Neural cell (in vitro differentiated cells): ENCODE measurements at regions not wholly inside any gene's neighbourhood (a gene's known extent, or its start where the extent isn't known, plus 50 kb on each side); places are given as distances from the start of the nearest gene placed in this dataset.
"Not testable (repeated sequence)": the region's sequence is repeated elsewhere in the genome, so short reads cannot be mapped to it uniquely, and the experiment has no call there.

Source experiments
- H2AFZ ChIP-seq: fragments of 200-600, 300-800 bp; sonication (generic), shearing (Covaris generic); 2 replicates; pipeline ENCODE4 v1.6.0; 2014; ENCODE audit warnings: low read depth, mild to moderate bottlenecking, antibody characterized with exemption, low read length, moderate library complexity
- H3F3A ChIP-seq: fragments of 200-600 bp; shearing (Covaris generic); 2 replicates; pipeline ENCODE4 v1.6.1; 2016; ENCODE audit warnings: mild to moderate bottlenecking, moderate library complexity, mixed read lengths, antibody characterized with exemption, low read length; ENCODE audit not compliant: insufficient read depth, poor library complexity, severe bottlenecking
- H3K27ac ChIP-seq: fragments of 200-600, 300-800 bp; sonication (generic), shearing (Covaris generic); 2 replicates; pipeline ENCODE4 v1.5.1; 2014; ENCODE audit warnings: mild to moderate bottlenecking, low read length, moderate library complexity
- H3K27me3 ChIP-seq: fragments of 300-800, 200-600 bp; sonication (generic), shearing (Covaris generic); 2 replicates; pipeline ENCODE4 v1.6.0; 2014; ENCODE audit warnings: mild to moderate bottlenecking, low read depth, low read length, moderate library complexity; ENCODE audit not compliant: insufficient read depth
- H3K36me3 ChIP-seq: fragments of 300-800, 200-600 bp; sonication (generic), shearing (Covaris generic); 2 replicates; pipeline ENCODE4 v1.5.1; 2014; ENCODE audit warnings: mild to moderate bottlenecking, antibody characterized with exemption, low read length, moderate library complexity; ENCODE audit not compliant: insufficient read depth
- H3K4me2 ChIP-seq: fragments of 300-800, 200-600 bp; sonication (generic), shearing (Covaris generic); 2 replicates; pipeline ENCODE4 v1.6.0; 2014; ENCODE audit warnings: mild to moderate bottlenecking, low read length
- H3K4me3 ChIP-seq: fragments of 300-800, 200-600 bp; sonication (generic), shearing (Covaris generic); 2 replicates; pipeline ENCODE4 v1.5.1; 2014; ENCODE audit warnings: mild to moderate bottlenecking, low read length, moderate library complexity
- H3K79me2 ChIP-seq: fragments of 200-600 bp; shearing (Covaris generic); replicated peaks from 2 replicates; pipeline ENCODE4 v1.6.0; 2014; ENCODE audit warnings: mild to moderate bottlenecking, low read length, moderate library complexity; ENCODE audit not compliant: insufficient read depth
- H3K9ac ChIP-seq: fragments of 300-800, 200-600 bp; sonication (generic), shearing (Covaris generic); 2 replicates; pipeline ENCODE4 v1.6.1; 2016; ENCODE audit warnings: mild to moderate bottlenecking, low read length, mixed read lengths
- H3K9me2 ChIP-seq: fragments of 200-600 bp; shearing (Covaris generic); 2 replicates; pipeline ENCODE4 v1.6.1; 2016; ENCODE audit warnings: mild to moderate bottlenecking, low read length, mixed read lengths; ENCODE audit not compliant: insufficient read depth
- H3K9me3 ChIP-seq: fragments of 200-600, 300-800 bp; sonication (generic), shearing (Covaris generic); 2 replicates; pipeline ENCODE4 v1.6.1; 2016; ENCODE audit warnings: mild to moderate bottlenecking, mixed run types, low read length, moderate library complexity, mixed read lengths
- H4K20me1 ChIP-seq: fragments of 200-600 bp; shearing (Covaris generic); 2 replicates; pipeline ENCODE4 v1.6.1; 2016; ENCODE audit warnings: mild to moderate bottlenecking, mixed run types; ENCODE audit not compliant: insufficient read depth
- CTCF ChIP-seq: fragments of 450-650 bp; IDR thresholded peaks from 2 replicates; pipeline ENCODE4 v1.5.1; 2014; ENCODE audit warnings: antibody characterized with exemption, mild to moderate bottlenecking, moderate library complexity; ENCODE audit not compliant: poor library complexity, severe bottlenecking
- EP300 ChIP-seq: fragments of 450-650 bp; conservative IDR thresholded peaks from 2 replicates; pipeline ENCODE4 v1.6.1; 2014; ENCODE audit warnings: antibody characterized with exemption, mild to moderate bottlenecking, moderate library complexity; ENCODE audit not compliant: poor library complexity, severe bottlenecking
- EZH2 ChIP-seq: fragments of 200-600, 300-800 bp; shearing (Covaris generic), sonication (generic); IDR thresholded peaks from 2 replicates; pipeline ENCODE4 v1.6.1; 2014; ENCODE audit warnings: antibody characterized with exemption, low read length, borderline replicate concordance, mild to moderate bottlenecking; ENCODE audit not compliant: insufficient read depth, poor library complexity, severe bottlenecking
- MXI1 ChIP-seq: fragments of 450-650 bp; conservative IDR thresholded peaks from 2 replicates; pipeline ENCODE4 v1.6.1; 2014; ENCODE audit warnings: antibody characterized with exemption, mild to moderate bottlenecking; ENCODE audit not compliant: poor library complexity, severe bottlenecking
- POLR2AphosphoS5 ChIP-seq: IDR thresholded peaks from 2 replicates; pipeline ENCODE4 v1.6.1; 2012
- RAD21 ChIP-seq: fragments of 450-650 bp; conservative IDR thresholded peaks from 2 replicates; pipeline ENCODE4 v1.6.1; 2014; ENCODE audit warnings: antibody characterized with exemption, mild to moderate bottlenecking, moderate library complexity
- SMC3 ChIP-seq: fragments of 450-650 bp; conservative IDR thresholded peaks from 2 replicates; pipeline ENCODE4 v1.6.1; 2014; ENCODE audit warnings: antibody characterized with exemption, mild to moderate bottlenecking, moderate library complexity; ENCODE audit not compliant: poor library complexity
- TAF1 ChIP-seq: IDR thresholded peaks from 2 replicates; pipeline ENCODE4 v1.6.1; 2012; ENCODE audit warnings: low read depth
- TF ChIP-seq, protein P1 (sequence below): IDR thresholded peaks from 2 replicates; pipeline ENCODE4 v1.6.1; 2012; ENCODE audit warnings: borderline replicate concordance

DNA sequence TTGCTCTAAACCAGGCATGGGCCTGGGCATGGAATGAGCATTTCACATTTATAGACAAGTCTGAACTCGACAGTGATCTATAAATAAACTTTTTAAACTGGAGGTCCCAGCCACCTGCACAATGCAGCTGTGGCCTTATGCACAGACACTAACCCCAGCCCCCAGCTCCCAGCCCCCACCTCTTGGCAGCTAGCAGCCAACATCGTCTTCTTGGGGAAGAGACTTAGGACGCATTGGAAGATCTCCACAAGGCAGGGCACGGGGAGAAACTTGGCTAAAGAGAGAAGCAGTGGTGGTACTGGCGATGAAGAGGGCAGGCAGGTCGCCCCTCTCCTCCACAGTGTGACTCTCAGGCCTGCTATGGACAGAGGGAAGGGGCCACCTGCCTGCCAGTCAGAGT, 213.2 kb downstream of the ANAPC1 start:
- TF ChIP-seq POLR2AphosphoS5 (no peak), CTCF (no peak), EZH2 (no peak), EP300 (no peak), TAF1 (no peak), RAD21 (no peak), SMC3 (no peak), MXI1 (no peak)
- TF ChIP-seq, protein P1, sequence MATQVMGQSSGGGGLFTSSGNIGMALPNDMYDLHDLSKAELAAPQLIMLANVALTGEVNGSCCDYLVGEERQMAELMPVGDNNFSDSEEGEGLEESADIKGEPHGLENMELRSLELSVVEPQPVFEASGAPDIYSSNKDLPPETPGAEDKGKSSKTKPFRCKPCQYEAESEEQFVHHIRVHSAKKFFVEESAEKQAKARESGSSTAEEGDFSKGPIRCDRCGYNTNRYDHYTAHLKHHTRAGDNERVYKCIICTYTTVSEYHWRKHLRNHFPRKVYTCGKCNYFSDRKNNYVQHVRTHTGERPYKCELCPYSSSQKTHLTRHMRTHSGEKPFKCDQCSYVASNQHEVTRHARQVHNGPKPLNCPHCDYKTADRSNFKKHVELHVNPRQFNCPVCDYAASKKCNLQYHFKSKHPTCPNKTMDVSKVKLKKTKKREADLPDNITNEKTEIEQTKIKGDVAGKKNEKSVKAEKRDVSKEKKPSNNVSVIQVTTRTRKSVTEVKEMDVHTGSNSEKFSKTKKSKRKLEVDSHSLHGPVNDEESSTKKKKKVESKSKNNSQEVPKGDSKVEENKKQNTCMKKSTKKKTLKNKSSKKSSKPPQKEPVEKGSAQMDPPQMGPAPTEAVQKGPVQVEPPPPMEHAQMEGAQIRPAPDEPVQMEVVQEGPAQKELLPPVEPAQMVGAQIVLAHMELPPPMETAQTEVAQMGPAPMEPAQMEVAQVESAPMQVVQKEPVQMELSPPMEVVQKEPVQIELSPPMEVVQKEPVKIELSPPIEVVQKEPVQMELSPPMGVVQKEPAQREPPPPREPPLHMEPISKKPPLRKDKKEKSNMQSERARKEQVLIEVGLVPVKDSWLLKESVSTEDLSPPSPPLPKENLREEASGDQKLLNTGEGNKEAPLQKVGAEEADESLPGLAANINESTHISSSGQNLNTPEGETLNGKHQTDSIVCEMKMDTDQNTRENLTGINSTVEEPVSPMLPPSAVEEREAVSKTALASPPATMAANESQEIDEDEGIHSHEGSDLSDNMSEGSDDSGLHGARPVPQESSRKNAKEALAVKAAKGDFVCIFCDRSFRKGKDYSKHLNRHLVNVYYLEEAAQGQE = no peak
- Histone ChIP-seq H3K79me2 (no peaks in the 10 kb centered on the region), H3K9me3 (peaks cover 4% of the 10 kb centered on the region), H3K9ac (no peak overlapping the region), H3K36me3 (no peaks in the 10 kb centered on the region), H3K4me3 (no peak overlapping the region), H3K9me2 (no peaks in the 10 kb centered on the region), H3K4me2 (no peak overlapping the region), H3K27me3 (no peaks in the 10 kb centered on the region), H3K27ac (no peak overlapping the region), H2AFZ (no peak overlapping the region), H3F3A (no peaks in the 10 kb centered on the region), H4K20me1 (no peaks in the 10 kb centered on the region)

DNA sequence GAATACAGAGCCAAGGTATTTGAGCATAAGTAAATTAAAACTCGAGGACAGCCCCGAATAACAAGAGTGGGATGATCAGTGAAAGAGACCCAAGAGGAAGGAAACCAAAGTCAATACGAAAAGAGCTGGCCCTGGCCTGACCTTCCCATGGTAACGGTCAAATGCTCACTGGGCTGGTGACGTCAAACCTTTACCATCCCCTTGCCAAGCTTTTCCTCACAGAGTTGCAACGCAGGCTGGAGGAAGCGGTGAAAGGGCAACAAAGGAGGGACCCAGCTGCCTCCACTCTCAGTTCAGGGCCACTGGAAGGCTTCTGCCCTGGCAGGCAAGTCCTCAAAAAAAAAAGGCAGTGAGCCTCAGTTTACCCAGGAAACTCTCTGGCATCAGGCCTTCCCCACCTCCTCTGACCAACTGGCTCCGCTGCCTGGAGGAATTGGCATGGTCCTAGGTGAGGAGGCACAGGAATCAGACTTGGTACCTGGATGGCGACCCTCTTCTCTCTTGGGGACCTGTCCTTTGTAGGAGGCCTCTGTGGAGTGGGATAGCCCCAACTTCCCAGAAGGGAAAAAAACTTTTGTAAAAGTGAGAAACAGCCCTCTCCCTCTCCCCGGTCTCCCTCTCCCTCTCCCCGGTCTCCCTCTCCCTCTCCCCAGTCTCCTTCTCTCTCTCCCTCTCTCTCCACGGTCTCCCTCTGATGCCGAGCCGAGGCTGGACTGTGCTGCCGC, 212.4 kb downstream of the ANAPC1 start:
- Histone ChIP-seq H3K79me2 (no peaks in the 10 kb centered on the region), H2AFZ (no peak overlapping the region), H3K9me2 (no peaks in the 10 kb centered on the region), H4K20me1 (no peaks in the 10 kb centered on the region), H3K9me3 (peaks cover 4% of the 10 kb centered on the region), H3K27ac (no peak overlapping the region), H3K9ac (no peak overlapping the region), H3K27me3 (no peaks in the 10 kb centered on the region), H3K4me3 (no peak overlapping the region), H3K4me2 (no peak overlapping the region), H3F3A (no peaks in the 10 kb centered on the region), H3K36me3 (no peaks in the 10 kb centered on the region)
- no peak for TF ChIP-seq MXI1
- TF ChIP-seq RAD21 = no peak
- TF ChIP-seq, protein P1 = no peak
- no peak for TF ChIP-seq EZH2
- TF ChIP-seq SMC3 = no peak
- TF ChIP-seq POLR2AphosphoS5 = no peak
- TF ChIP-seq TAF1 = no peak
- TF ChIP-seq CTCF = no peak
- TF ChIP-seq EP300 = no peak

DNA sequence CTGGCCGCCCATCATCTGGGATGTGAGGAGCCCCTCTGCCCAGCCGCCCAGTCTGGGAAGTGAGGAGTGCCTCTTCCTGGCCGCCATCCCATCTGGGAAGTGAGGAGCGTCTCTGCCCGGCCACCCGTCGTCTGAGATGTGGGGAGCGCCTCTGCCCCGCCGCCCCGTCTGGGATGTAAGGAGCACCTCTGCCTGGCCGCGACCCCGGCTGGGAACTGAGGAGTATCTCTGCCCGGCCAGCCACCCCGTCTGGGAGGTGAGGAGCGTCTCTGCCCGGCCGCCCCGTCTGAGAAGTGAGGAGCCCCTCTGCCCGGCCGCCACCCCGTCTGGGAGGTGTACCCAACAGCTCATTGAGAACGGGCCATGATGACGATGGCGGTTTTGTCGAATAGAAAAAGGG, 211.4 kb downstream of the ANAPC1 start:
- not testable (repeated sequence) for H2AFZ ChIP-seq, H3K4me3 ChIP-seq, H3K27ac ChIP-seq, H3F3A ChIP-seq, H3K4me2 ChIP-seq, H3K9me3 ChIP-seq, H3K9ac ChIP-seq, H4K20me1 ChIP-seq, H3K27me3 ChIP-seq, H3K36me3 ChIP-seq, H3K9me2 ChIP-seq, H3K79me2 ChIP-seq
